Fibroblast of skin of back (primary cell): ENCODE measurements at regions not wholly inside any gene's neighbourhood (a gene's known extent, or its start where the extent isn't known, plus 50 kb on each side); places are given as distances from the start of the nearest gene placed in this dataset.

ENCODE experiments used
- DNase-seq: peaks from one replicate; pipeline ENCODE4 v3.0.0-alpha.2; 2013

DNA sequence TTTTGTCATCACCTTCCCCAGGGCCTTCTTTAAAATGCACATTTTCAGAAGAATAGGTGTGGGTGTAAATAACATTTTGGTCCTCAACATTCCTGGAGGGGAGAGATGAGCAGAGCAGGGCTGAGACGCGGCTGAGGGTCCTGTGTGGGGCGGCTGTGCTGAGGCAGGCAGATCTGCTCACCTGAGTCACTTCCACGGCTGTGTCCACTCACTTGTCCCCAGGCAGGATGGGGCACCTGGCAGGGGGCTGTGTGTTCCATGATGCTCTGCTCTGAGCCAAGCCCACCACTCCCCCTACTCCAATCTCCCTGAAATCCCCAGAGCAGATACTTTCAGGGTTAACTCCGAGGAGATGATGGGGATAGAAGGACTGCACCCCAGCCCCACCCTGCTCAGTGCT is 93.8 kb downstream of the GLRX3 start:
- DNase-seq: no peak

GRCh38 chr10:130230611-130231010 is 94.4 kb downstream of the GLRX3 start:
- DNase-seq: no peak

DNA sequence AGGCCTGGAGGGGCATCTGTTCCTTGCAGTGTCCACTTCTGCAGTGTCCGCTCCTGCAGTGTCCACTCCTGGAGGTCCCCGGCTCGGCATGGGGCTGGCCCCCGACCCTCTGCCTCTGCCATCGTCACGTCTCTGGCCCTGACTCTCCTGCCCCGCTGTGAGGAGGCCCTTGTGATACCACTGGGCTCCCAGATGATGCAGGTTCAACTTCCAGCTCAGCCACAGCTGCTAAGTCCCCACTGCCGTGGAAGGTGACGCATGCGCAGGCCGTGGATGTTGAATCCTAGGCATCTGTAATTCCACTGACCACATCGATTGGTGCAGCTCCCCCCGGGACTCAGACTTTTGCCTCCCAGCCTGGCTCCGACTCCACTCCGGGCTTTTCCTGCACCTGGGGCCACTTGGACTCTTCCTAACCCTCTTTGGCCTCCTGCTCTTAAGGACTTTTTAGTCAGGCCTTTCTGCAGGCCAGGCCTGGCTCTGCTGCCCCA is 95.1 kb downstream of the GLRX3 start:
- DNase-seq: no peak

GRCh38 chr10:130232166-130233034 is 96.2 kb downstream of the GLRX3 start:
- DNase-seq: no peak

- no peak for DNase-seq
Observed at GRCh38 chr10:130233035-130233360, 96.8 kb downstream of the GLRX3 start.

DNA sequence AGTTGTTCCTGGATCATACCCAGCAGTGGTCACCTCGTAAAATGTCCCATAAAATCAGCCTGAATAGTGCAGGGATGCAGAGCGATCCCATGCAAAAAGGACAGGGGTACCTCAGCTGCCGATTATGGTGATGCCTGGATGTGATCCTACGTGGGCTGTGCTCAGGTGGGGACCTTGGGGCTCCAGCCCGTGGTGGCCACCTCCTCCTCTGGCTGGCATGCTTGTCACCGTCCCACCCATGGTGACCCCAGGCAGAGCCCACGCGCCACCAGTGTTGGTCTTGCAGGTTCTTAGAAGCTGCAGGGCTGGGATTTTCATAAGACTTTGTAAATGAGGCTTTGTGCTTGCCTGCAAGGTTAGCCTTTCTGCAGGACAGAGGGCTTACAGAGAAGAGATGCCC is 97.2 kb downstream of the GLRX3 start:
- DNase-seq: no peak

DNA sequence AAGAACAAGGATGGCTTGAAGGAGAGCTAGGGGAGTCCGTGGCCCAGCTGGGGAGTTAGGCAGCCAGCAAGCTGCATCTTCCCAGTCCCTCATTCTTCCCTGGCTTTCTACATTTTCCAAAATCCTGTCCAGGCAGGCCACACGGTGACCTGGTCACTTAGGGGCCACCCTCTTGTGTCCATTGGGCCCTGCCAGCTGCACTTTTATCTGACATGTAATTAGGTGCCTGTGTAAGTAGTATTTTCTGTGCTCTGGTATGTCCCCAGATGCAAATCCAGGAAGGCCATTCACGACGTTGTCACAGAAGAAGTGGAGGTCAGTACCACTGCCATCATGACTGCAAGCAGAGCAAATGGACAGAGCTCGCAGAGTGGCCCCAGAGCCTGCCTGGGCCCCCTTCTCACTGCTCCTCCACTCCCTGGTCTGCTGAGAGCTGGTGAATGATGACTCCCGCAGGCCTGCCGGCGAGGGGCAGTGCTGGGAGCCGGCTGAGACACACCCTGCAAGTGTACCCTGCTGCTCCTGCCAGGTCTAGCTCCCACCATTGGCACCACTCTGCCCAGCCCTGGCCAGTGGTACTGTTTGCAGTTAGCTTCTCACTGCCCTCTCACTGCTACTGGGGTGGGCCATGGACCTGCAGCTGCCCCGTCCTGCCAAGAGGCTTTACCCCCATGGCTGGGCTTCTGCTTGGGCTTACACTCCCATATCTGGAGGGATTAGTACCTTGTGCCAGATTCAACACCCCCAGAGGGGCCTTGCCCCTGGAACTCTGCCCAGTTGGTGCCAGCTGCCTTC is 98.2 kb downstream of the GLRX3 start:
- DNase-seq: no peak

- no peak for DNase-seq
Observed at GRCh38 chr10:130236711-130237110, 100.5 kb downstream of the GLRX3 start.

GRCh38 chr10:130240409-130240808 is 104.2 kb downstream of the GLRX3 start:
- no peak for DNase-seq

GRCh38 chr10:130242513-130242912 is 106.3 kb downstream of the GLRX3 start:
- no peak for DNase-seq

GRCh38 chr10:130243015-130243414 is 106.8 kb downstream of the GLRX3 start:
- no peak for DNase-seq

DNA sequence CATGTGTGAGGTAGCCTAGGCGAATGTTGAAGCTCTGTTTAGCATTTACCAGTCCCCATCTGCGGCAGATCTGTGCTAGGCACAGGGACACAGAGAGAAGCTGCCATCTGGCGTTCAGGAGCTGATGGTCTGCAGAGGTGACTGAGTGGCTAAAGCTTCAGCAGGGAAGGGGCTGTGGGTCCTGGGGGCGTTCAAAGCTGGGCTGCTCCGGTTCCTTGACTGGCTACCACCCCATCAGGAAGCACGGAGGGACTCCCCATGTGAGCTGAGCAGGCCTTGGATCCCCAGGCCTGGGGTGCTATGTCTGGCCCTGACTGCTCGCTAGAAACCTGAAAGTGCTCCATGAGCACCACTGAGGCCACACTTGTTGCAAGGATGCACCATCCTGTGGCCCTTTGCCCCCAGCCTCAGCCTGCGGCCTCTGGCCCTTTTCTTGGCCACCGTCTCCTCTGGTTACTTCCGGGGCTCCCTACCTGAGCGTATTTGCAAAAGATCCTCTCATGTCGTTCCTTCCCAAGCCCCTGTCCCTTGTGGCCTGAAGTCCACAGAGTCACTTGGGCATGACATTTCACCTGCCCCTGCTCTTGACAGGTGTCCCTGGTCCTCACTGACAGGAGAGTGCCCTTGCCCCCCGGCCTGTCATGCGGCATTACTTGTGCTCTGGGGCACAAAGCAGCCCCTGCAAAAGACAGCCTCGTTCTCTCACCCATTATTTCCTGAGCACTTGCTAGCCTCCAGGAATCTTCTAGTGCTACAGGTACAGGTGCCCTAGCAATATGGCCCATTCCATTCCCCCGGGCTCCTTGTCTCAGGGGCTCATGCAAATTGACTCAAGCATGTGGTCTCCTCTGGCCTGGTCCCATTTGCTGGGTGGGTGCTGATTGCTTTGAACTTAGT is 108.1 kb downstream of the GLRX3 start:
- DNase-seq: no peak

DNA sequence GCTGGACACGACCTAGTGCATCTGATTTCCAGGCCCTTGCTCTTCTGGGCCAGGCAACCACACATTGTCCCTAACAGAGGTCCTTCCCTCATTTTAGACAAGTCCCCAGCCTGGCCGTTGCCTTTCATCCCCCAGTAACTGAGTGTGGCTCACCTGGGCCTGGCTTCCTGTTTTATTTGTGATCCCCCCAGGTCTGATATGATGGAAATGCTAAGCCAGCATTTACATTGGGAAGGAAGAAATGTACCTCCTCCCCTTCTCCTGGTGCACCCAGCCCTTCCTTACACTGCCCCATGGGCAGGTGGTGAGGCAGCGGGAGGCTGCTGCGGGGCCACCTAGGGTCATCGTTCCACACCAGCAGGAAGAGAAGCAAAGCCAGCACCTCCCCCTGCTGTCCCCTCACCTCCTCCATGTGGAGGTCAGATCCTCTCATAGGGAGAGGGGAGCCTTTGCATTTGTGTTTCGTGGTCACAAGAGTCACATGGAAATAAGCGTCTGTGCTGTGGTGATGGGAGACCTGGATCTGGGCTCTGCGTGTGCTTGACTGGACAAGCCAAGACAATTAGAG is 108.8 kb downstream of the GLRX3 start:
- DNase-seq: no peak

DNA sequence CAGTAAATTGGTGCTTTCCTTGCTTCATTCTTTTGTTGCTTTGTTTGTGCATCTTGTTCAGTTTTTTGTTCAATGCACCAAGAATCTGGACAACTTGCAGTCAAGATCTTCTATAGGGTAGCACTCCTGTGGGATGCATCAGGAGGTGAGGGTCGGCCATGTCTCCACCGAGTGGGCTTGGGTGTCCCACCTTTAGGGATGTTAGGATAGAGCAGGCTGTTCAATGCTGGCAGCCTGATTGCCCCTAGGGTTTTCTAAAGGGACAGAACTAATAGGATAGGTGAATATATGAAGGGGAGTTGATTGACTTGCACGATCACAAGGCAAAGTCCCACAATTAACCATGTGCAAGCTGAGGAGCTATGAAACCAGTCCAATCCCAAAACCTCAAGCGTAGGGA is 109.9 kb downstream of the GLRX3 start:
- DNase-seq: no peak

GRCh38 chr10:130250127-130250526 is 113.9 kb downstream of the GLRX3 start:
- no peak for DNase-seq

DNA sequence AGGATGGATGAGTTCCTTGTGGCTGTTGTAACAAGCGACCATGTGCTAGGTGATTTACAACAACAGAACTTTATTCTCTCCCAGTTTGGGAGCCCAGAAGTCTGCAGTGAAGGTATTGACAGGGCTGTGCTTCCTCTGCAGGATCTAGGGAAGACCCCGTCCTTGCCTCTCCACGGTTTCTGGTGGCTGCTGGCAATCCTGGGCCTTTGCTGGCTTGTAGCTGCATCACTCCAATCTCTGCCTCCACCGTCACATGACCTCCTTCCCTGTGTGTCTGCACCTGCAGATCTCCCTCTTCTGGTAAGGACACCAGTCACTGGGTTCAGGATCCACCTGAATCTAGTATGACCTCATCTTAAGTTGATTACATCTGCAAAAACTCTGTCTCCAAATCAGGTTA is 115.6 kb downstream of the GLRX3 start:
- DNase-seq: no peak

DNA sequence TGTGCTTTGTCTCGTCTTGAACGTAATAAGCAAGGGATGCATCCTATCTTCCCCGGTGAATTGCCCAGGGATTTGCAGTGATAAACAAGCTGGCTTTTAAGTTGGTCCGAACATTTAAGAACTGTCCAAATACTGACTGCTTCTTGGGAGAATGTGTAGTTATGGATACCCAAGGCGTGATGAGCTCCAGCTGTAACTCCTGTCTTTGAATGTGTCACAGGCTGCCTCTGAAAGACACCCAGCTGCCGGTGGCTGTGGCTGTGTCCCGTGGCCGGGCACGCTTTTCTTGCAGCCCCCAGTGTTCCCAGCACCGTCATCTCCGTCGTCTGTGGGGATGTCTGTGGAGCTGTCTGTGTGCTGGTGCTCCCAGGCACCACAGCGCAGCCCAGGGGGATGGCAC is 118.1 kb downstream of the GLRX3 start:
- DNase-seq: no peak

- no peak for DNase-seq
Observed at GRCh38 chr10:130254662-130255061, 118.5 kb downstream of the GLRX3 start.

- DNase-seq: no peak
Observed at GRCh38 chr10:130255777-130256176, 119.6 kb downstream of the GLRX3 start.

- DNase-seq: no peak
Observed at GRCh38 chr10:130257897-130258296, 121.7 kb downstream of the GLRX3 start.

- DNase-seq: no peak
Observed at GRCh38 chr10:130259380-130259779, 123.2 kb downstream of the GLRX3 start.

GRCh38 chr10:130261306-130261705 is 125.1 kb downstream of the GLRX3 start:
- DNase-seq: no peak

GRCh38 chr10:130261766-130262165 is 125.6 kb downstream of the GLRX3 start:
- no peak for DNase-seq
